ENCODE measurements at regions not wholly inside any gene's neighbourhood (a gene's known extent, or its start where the extent isn't known, plus 50 kb on each side); places are given as distances from the start of the nearest gene placed in this dataset.
"Not testable (repeated sequence)": the region's sequence is repeated elsewhere in the genome, so short reads cannot be mapped to it uniquely, and the experiment has no call there.

DNA sequence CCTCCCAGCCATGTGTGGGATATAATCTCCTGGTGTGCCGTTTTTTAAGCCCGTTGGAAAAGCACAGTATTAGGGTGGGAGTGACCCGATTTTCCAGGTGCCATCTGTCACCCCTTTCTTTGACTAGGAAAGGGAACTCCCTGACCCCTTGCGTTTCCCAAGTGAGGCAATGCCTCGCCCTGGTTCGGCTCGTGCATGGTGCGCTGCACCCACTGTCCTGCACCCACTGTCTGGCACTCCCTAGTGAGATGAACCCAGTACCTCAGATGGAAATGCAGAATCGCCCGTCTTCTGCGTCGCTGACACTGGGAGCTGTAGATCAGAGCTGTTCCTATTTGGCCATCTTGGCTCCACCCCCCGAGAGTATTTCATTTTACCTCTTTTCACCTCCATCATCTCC is 1146.6 kb downstream of the BRINP3 start:
- TF ChIP-seq, protein P1, sequence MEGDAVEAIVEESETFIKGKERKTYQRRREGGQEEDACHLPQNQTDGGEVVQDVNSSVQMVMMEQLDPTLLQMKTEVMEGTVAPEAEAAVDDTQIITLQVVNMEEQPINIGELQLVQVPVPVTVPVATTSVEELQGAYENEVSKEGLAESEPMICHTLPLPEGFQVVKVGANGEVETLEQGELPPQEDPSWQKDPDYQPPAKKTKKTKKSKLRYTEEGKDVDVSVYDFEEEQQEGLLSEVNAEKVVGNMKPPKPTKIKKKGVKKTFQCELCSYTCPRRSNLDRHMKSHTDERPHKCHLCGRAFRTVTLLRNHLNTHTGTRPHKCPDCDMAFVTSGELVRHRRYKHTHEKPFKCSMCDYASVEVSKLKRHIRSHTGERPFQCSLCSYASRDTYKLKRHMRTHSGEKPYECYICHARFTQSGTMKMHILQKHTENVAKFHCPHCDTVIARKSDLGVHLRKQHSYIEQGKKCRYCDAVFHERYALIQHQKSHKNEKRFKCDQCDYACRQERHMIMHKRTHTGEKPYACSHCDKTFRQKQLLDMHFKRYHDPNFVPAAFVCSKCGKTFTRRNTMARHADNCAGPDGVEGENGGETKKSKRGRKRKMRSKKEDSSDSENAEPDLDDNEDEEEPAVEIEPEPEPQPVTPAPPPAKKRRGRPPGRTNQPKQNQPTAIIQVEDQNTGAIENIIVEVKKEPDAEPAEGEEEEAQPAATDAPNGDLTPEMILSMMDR (IDR thresholded peaks at IDR 0.05): not testable (repeated sequence)
- not testable (repeated sequence) for TF ChIP-seq POLR2A (IDR thresholded peaks at IDR 0.05)
